HG03565 (cell line): ENCODE measurements at regions not wholly inside any gene's neighbourhood (a gene's known extent, or its start where the extent isn't known, plus 50 kb on each side); places are given as distances from the start of the nearest gene placed in this dataset.

Experiments used
- ATAC-seq: cut with Tn5 transposase; IDR thresholded peaks from one replicate; pipeline ENCODE4 v1.9.1; 2021; ENCODE audit warnings: mild to moderate bottlenecking, moderate library complexity; ENCODE audit not compliant: unreplicated experiment

DNA sequence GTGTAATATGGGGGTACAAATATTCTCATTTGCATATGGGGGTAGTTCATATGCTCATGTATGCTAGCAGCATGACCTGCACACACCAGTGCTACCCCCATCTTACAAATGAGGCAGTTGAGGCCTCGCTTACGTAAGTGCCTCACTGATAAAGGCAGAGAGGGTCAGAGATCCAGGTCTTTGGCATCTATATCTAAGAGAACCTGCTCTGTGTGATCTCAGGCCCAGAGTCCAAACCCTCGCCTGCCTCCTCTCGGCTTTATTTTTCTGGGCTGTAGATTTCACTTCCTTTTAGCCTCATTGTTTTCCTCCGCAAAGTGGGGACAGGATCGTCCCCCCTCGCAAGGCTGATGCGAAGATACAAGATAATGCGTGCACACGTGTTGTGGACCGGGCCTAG lies 325.2 kb downstream of the MN1 start:
- ATAC-seq, result no peak

GRCh38 chr22:27476729-27477128 lies 324.8 kb downstream of the MN1 start:
- no peak for ATAC-seq

DNA sequence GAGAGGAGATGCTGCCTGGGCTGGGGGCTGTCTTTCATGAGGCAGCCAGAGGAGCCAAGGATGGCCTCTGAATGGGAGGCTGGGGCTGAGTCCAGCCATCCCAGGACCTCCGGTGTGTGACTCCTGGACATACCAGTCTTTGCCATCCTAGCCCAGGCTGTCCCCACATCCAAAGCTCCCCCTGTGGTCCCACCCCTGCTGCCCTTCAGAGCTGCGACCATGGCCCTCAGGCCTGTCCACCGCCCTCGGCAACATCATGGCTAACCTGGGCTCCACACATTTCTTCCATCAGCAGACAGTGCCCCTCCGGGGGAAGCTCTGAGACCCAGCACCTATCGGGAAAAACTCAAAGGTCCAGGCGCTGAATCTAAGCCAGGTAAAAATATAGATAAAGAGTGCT lies 324.4 kb downstream of the MN1 start:
- no peak for ATAC-seq

GRCh38 chr22:27480487-27480886 lies 321.1 kb downstream of the MN1 start:
- no peak for ATAC-seq

DNA sequence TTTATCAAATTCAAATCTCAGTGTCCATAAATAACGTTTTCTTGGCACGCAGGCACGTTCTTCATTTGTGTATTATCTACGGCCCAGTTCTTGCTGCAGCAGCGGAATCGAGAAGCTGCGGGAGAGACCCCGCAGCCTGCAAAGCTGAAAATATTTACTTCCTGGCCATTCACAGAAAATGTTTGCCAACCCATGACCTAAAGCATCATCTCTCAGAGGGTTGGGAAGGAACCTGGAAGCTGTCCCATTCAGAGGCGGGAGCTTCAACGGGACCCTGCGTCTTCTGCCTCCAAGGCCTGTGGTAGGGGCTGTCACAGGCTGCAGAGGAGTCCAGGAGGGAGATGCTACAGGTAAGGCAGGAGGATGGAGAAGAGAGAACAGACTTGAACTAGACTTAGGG lies 319.2 kb downstream of the MN1 start:
- no peak for ATAC-seq

- ATAC-seq, result no peak
Observed at GRCh38 chr22:27483095-27483785, 318.3 kb downstream of the MN1 start.

GRCh38 chr22:27485842-27486241 lies 315.7 kb downstream of the MN1 start:
- no peak for ATAC-seq

GRCh38 chr22:27487600-27488452 lies 313.7 kb downstream of the MN1 start:
- no peak for ATAC-seq

DNA sequence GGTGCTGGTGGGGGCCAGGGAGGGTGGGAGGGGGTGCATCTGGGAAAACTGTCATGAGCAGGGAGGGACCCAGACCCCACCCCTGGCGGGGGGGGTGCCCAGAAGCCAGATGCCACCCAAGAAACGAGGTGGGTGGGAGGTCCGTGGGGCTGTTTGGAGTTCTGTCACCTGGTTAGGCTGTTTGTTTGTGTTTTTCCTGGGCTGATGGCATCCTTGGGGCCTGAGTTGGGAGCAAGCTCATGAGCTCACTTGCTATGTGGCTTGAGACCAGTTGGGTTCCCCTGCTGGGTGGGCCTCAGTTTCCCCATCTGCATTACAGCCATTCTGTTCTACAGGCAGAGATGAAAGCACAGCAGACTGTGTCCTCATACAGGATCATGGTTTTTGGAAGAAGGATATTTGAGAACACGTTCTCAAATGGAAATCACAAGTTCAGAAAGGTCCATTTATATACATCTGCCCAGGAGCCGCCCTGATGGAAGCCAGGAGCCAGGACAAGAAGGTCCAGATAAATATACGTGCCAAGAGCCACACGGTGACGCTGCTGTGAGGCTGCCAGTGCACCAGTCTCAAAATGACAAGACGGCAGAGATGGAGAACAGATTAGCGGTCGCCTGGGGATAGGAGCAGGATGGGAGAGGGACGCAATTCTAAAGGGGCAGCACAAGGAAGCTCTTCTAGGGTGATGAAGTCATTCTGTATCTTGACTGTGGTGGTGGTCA lies 312.9 kb downstream of the MN1 start:
- no peak for ATAC-seq

DNA sequence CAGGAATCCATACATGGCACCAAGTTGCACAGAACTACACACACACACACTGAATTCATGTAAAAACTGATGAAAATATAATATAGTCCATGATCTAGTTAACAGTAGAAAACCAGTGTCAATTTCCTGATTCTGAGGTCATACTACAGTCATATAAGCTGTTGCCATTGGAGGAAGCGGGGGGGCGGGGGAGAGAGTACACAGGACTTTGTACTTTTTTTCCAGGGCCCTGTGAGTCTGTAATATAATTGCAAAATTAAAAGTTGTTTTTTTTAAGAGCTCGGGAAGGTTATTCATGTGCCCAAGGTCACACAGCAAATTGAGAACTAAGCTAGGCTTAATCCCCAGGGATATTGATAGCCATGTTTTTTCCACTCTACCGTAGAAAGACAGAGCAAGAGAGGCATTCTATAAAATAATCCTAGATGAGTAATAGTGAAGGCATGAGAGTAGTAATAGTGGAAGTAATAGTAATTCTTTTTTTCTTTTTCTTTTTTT lies 312.3 kb downstream of the MN1 start:
- ATAC-seq, result no peak

GRCh38 chr22:27490080-27490479 lies 311.5 kb downstream of the MN1 start:
- ATAC-seq, result no peak

DNA sequence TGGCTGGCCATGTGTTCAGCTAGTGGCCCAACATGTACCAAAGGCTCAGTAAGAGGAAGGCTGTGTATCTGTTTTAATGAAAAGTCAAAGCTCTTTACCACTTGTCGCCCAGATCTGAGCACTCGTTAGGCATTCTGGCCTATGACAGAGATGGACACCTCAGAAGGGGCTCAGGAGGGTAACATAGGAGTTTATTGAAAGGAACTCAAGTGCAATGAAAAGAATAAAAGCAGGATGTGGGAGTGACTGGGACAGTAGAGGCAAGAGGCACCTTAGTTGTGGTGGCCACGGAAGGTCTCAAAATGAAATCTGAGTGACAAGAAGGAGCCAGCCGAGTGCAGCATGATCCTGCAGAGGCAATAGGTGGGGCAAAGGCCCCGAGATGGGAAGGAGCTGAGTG lies 309.7 kb downstream of the MN1 start:
- ATAC-seq, result no peak

DNA sequence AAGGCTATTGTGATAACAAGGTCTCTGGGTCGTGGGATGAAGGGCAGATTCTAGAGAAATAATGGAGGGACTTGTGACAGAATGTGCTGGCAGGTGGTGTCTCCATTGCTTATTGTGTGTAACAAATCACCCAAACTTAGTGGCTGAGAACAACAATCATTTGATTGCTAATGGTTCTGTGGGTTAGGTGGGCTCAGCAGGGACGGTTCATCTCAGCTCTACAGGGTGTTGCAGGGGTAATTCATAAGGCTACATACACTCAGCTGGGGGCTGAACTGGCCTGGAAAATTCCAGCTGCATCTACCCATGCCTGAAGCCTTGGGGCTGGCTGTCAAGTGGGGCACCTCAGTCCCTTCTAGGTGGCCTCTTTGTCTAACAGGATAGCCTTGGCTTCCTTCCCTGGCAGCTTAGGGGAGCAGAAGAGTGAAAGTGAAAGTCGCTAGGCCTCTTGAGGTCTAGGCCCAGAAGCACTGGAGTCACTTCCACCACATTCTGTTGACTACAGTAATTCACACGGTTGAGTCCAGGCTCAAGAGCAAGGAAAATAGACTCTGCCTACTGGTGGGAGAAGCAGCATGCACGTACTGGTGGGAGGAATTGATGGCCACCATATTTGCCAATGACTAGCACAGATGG lies 308.9 kb downstream of the MN1 start:
- ATAC-seq, result no peak

DNA sequence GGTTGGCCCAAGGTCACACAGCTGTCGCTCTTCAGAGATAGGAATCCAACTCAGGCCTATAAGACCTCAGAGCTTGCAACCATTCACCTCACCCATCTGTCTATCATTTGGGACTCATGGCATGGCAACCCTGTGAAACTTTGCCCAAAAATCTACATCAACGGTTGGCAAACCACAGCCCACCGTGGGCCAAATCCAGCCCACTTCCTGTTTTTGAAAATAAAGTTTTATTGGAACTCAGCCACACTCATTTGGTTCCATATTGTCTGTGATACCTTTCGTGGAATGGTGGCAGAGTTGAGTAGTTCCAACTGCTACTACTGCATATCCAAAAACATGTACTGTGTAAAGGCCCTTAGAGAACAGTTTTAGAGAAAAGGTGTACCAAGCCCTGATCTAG lies 307.8 kb downstream of the MN1 start:
- no peak for ATAC-seq

GRCh38 chr22:27494785-27495184 lies 306.8 kb downstream of the MN1 start:
- no peak for ATAC-seq

GRCh38 chr22:27495325-27495724 lies 306.2 kb downstream of the MN1 start:
- ATAC-seq, result no peak

GRCh38 chr22:27499121-27499520 lies 302.4 kb downstream of the MN1 start:
- ATAC-seq, result no peak

DNA sequence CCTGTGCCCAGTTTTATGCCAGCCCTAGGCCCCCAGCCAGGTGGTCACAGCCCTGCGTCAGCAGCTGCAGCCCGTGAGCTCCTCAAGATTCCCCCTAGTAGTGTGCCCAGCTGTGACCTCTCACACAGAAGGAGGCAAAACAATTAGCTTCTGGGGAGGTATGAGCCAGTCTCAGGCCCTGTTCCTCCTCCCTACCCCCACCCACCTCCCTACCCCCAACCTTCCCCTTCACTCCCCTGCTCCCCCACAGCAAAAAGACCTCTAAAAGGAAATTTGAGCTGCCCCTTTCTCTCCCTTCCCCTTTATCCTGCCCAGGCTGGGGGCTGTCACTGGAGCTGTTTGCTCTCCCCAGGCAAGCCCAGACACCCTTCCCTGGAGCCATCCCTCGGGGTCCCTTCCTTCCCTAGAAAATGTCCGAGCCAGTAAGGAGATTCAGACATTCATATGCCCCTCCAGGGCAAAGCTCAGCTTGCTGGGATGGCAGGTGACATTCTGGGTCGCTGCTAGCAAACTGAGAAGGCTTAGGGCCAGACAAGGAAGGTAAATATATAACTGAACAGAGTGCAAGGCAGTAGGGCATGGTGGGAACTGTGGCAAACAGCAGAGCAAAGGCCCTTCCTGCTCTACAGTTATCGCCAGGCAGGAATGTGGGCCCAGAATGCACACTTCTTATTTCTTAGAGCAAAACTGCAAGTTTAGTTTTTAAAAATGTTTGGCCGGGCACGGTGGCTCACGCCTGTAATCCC lies 300.2 kb downstream of the MN1 start:
- ATAC-seq, result no peak

DNA sequence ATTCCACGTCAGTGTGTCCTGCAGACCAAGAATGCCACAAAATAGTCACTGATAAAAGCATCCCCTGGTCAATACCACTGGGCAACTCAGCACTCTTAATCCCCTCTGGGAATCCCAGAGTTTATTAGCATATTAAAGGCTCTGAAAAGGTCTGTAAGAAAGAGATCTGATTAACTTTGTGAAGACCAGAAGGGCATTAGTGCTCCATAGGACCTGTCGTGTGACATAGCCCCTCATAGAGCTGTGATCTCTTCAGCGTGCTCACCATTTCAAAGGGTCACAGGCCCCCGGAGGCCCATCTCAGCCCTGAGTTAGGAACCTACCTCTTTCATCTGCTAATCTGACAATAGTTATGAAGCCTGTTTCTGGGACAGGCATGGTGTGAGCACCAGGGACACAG lies 299.2 kb downstream of the MN1 start:
- no peak for ATAC-seq
